Endothelial cell of umbilical vein (primary cell): ENCODE measurements at regions not wholly inside any gene's neighbourhood (a gene's known extent, or its start where the extent isn't known, plus 50 kb on each side); places are given as distances from the start of the nearest gene placed in this dataset.

Experiments used
- BruUV-seq: library from RNA; stranded (reverse); fragments of 400-500 nt; replicated peaks from 2 replicates; lab custom pipeline; 2021; lab: Mats Ljungman, UMichigan
- CTCF ChIA-PET: fragments of 300-600, 350-600 bp; sonication (Branson Sonifier 250); formaldehyde crosslinking; loops from one replicate; lab custom pipeline; 2021; ENCODE audit warnings: antibody characterized with exemption, inconsistent platforms; lab: Charles Lee
- POLR2A ChIA-PET: fragments of 300-600, 350-600 bp; sonication (Branson Sonifier 250); formaldehyde crosslinking; loops from one replicate; lab custom pipeline; 2021; ENCODE audit warnings: antibody characterized with exemption, inconsistent platforms; lab: Charles Lee
- DNase-seq: peaks from one replicate; pipeline ENCODE4 v3.0.0-alpha.2; 2011; ENCODE audit warnings: low read depth, low spot score
- FAIRE-seq: peaks from 2 replicates; lab custom pipeline; 2011; peaks lifted over from hg19 to GRCh38; lab: Jason Lieb, UNC
- H2AFZ ChIP-seq: 2 replicates; pipeline ENCODE4 v1.6.0; 2012; ENCODE audit warnings: low read depth, low read length, control low read depth, inconsistent platforms
- H3K27ac ChIP-seq: 2 replicates; pipeline ENCODE4 v1.5.1; 2011; ENCODE audit warnings: low read depth, mild to moderate bottlenecking, control low read depth, low read length, moderate library complexity; ENCODE audit not compliant: insufficient read depth
- H3K27me3 ChIP-seq, 2 experiments: 2 replicates each; pipeline versions ENCODE4 v1.6.0 to v1.6.1; 2011; ENCODE audit warnings: low read length in 2 of 2, mixed read lengths in 1 of 2; ENCODE audit not compliant: control insufficient read depth in 2 of 2, insufficient read depth in 2 of 2
- H3K36me3 ChIP-seq, 2 experiments: 2 replicates in 1 of 2; 3 replicates in 1 of 2; pipeline ENCODE4 v1.5.1; 2011; ENCODE audit warnings: low read length in 2 of 2, mild to moderate bottlenecking in 1 of 2, moderate library complexity in 1 of 2; ENCODE audit not compliant: control insufficient read depth in 2 of 2, insufficient read depth in 2 of 2; ENCODE audit errors: extremely low read depth in 1 of 2
- H3K4me1 ChIP-seq: 3 replicates; pipeline ENCODE4 v1.5.1; 2011; ENCODE audit warnings: mild to moderate bottlenecking, low read length; ENCODE audit not compliant: control insufficient read depth, insufficient read depth; ENCODE audit errors: extremely low read depth
- H3K4me2 ChIP-seq: 2 replicates; pipeline ENCODE4 v1.6.1; 2011; ENCODE audit warnings: low read length, control low read depth, mixed read lengths; ENCODE audit not compliant: insufficient read depth
- H3K4me3 ChIP-seq, 3 experiments: fragments of 200-600 bp in 1 of 3; sonication (generic), shearing (Covaris generic) in 1 of 3; replicated peaks in 1 of 3; 2 replicates each; pipeline ENCODE4 v1.5.1; 2011 to 2016; ENCODE audit warnings: control low read depth in 3 of 3, low read length in 3 of 3, mild to moderate bottlenecking in 2 of 3, inconsistent platforms in 1 of 3, low read depth in 1 of 3, moderate library complexity in 1 of 3; ENCODE audit not compliant: insufficient read depth in 1 of 3
- H3K79me2 ChIP-seq: 2 replicates; pipeline ENCODE4 v1.6.0; 2012; ENCODE audit warnings: low read length, inconsistent platforms; ENCODE audit not compliant: control insufficient read depth, insufficient read depth
- H3K9ac ChIP-seq: replicated peaks from 2 replicates; pipeline ENCODE3; 2011; ENCODE audit warnings: low read length, control low read depth; ENCODE audit not compliant: insufficient read depth; ENCODE audit errors: extremely low read depth
- H3K9me1 ChIP-seq: replicated peaks from 3 replicates; pipeline ENCODE4 v1.6.0; 2011; ENCODE audit warnings: mild to moderate bottlenecking, low read length; ENCODE audit not compliant: control insufficient read depth, insufficient read depth; ENCODE audit errors: extremely low read depth
- H3K9me3 ChIP-seq: replicated peaks from 2 replicates; pipeline ENCODE4 v1.5.1; 2012; ENCODE audit warnings: low read length, inconsistent platforms; ENCODE audit not compliant: control insufficient read depth, insufficient read depth
- H4K20me1 ChIP-seq: replicated peaks from 2 replicates; pipeline ENCODE3; 2011; ENCODE audit warnings: mild to moderate bottlenecking, low read length; ENCODE audit not compliant: control insufficient read depth, insufficient read depth; ENCODE audit errors: extremely low read depth
- EZH2 ChIP-seq: IDR thresholded peaks from 2 replicates; pipeline ENCODE4 v1.6.1; 2012; ENCODE audit warnings: borderline replicate concordance, low read depth, mild to moderate bottlenecking, moderate library complexity, low read length, inconsistent platforms; ENCODE audit not compliant: severe bottlenecking
- FOS ChIP-seq: IDR thresholded peaks from 2 replicates; pipeline ENCODE4 v1.6.1; 2011; ENCODE audit warnings: mild to moderate bottlenecking, low read length, moderate library complexity, borderline replicate concordance; ENCODE audit not compliant: insufficient read depth
- GATA2 ChIP-seq: IDR thresholded peaks from 2 replicates; pipeline ENCODE4 v1.7.0; 2011; ENCODE audit warnings: low read depth, mild to moderate bottlenecking, moderate library complexity, mixed read lengths, low read length; ENCODE audit not compliant: insufficient read length, insufficient read depth
- JUN ChIP-seq: IDR thresholded peaks from 2 replicates; pipeline ENCODE4 v1.6.1; 2011; ENCODE audit warnings: borderline replicate concordance, low read depth; ENCODE audit not compliant: insufficient read length, insufficient read depth
- MYC ChIP-seq: IDR thresholded peaks from one replicate; pipeline ENCODE4 v1.6.1; 2011; ENCODE audit warnings: mild to moderate bottlenecking, low read depth, low read length
- POLR2A ChIP-seq: IDR thresholded peaks from 2 replicates; pipeline ENCODE4 v1.6.1; 2012; ENCODE audit warnings: low read depth, mild to moderate bottlenecking, control low read depth, low read length
- POLR2AphosphoS5 ChIP-seq: IDR thresholded peaks from 2 replicates; pipeline ENCODE4 v1.6.1; 2012; ENCODE audit warnings: low read depth, mild to moderate bottlenecking, control low read depth, low read length, moderate library complexity; ENCODE audit not compliant: insufficient read depth
- dilution Hi-C: fragments of 300-500 bp; cut with MboI; formaldehyde crosslinking; loops from one replicate; pipeline ENCODE4 v1.15.0; 2019; ENCODE audit warnings: low sequenced_read_pairs; ENCODE audit not compliant: extremely low pct_ligation_motif_present
- intact Hi-C: fragments of 100-400 bp; cut with micrococcal nuclease; formaldehyde crosslinking; loops from one replicate; pipeline ENCODE4 v1.10.0; 2022
- TF ChIP-seq, protein P1 (sequence below): IDR thresholded peaks from 2 replicates; pipeline ENCODE4 v1.6.1; 2011; ENCODE audit not compliant: insufficient read depth, insufficient read length
- TF ChIP-seq, protein P2 (sequence below), 2 donors: IDR thresholded peaks; 1 replicate in 1 of 2; 2 replicates in 1 of 2; pipeline ENCODE4 v1.5.1; 2011; ENCODE audit warnings: low read length in 2 of 2, mild to moderate bottlenecking in 2 of 2, moderate library complexity in 2 of 2, control low read depth in 1 of 2, inconsistent platforms in 1 of 2, low read depth in 1 of 2; ENCODE audit not compliant: insufficient read depth in 1 of 2; ENCODE audit errors: extremely low read depth in 1 of 2

DNA sequence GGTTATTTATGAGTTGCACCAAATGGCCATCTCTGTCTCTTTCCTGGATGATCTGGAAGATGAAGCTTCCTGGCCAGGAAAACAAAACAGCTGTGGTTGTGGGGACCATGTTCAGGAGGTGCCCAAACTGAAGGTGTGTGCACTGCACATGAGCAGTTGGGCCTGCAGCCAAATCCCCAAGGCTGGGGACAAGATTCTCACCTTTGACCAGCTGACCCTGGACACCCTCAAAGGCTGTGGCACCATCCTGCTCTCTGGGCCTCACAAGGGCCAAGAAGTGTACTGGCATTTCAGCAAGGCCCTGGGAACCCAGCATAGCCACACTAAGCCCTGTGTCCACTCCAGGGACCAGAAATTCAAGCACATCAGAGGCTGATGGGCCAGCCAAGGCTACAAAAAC, 84.2 kb downstream of the KCNRG start:
- FAIRE-seq (no peak), DNase-seq (no peak)
- no peak overlapping the region for H3K9ac ChIP-seq
- ChIA-PET CTCF (interaction anchor here (0.5 to 0.9 kb wide), 2 partner anchors 12 to 350 kb away, joined by 3 to 4 read pairs; no protein-coding TSS in a partner anchor), POLR2A (no interaction called here)
- peaks cover 2% of the 10 kb centered on the region for H4K20me1 ChIP-seq
- H2AFZ ChIP-seq: no peak overlapping the region
- intact Hi-C loops (no loop called here), dilution Hi-C loops (no loop called here)
- H3K9me1 ChIP-seq: no peaks in the 10 kb centered on the region
- H3K9me3 ChIP-seq: no peaks in the 10 kb centered on the region
- no peaks in the 10 kb centered on the region for H3K4me1 ChIP-seq
- no peak overlapping the region for H3K4me2 ChIP-seq
- H3K27me3 ChIP-seq: no peaks in the 10 kb centered on the region
- H3K36me3 ChIP-seq: peaks cover 0 to 2% of the 10 kb centered on the region in 2 experiments
- no peak overlapping the region for H3K27ac ChIP-seq
- peaks cover 2% of the 10 kb centered on the region for H3K79me2 ChIP-seq
- TF ChIP-seq, protein P1, sequence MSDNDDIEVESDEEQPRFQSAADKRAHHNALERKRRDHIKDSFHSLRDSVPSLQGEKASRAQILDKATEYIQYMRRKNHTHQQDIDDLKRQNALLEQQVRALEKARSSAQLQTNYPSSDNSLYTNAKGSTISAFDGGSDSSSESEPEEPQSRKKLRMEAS: no peak
- no peak for TF ChIP-seq POLR2AphosphoS5
- no TSS peak for BruUV-seq
- no peak overlapping the region for H3K4me3 ChIP-seq

DNA sequence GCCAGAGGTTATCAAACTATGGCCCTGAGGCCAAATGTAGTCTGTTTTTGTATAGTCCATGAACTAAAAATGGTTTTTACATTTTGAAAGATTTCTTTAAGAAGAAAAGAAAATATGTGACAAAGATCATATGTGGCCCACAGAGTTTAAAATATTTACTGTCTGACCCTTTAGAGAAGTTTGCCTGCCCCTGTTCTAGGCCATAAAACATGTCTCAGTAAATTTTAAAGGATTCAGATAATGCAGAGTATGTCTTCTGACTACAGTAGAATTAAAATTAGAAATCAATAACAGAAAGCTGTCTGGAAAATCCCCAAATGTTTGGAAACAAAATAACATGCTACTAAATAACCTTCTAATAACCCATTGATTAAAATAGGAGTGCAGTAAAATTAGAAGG, 86.3 kb downstream of the KCNRG start:
- ChIA-PET CTCF (interaction anchor here (0.7 to 1.3 kb wide), 6 partner anchors 10 to 745 kb away, joined by 3 to 5 read pairs (median 4); no protein-coding TSS in a partner anchor), POLR2A (no interaction called here)
- H3K79me2 ChIP-seq: no peaks in the 10 kb centered on the region
- DNase-seq (no peak), FAIRE-seq (no peak)
- BruUV-seq: no TSS peak
- H2AFZ ChIP-seq: no peak overlapping the region
- no peak overlapping the region for H3K4me3 ChIP-seq
- dilution Hi-C loops (no loop called here), intact Hi-C loops (no loop called here)
- no peak overlapping the region for H3K4me2 ChIP-seq
- TF ChIP-seq, protein P1: no peak
- TF ChIP-seq POLR2AphosphoS5 (no peak), JUN (no peak), FOS (no peak), MYC (no peak), GATA2 (no peak), POLR2A (no peak), EZH2 (no peak)
- TF ChIP-seq, protein P2, sequence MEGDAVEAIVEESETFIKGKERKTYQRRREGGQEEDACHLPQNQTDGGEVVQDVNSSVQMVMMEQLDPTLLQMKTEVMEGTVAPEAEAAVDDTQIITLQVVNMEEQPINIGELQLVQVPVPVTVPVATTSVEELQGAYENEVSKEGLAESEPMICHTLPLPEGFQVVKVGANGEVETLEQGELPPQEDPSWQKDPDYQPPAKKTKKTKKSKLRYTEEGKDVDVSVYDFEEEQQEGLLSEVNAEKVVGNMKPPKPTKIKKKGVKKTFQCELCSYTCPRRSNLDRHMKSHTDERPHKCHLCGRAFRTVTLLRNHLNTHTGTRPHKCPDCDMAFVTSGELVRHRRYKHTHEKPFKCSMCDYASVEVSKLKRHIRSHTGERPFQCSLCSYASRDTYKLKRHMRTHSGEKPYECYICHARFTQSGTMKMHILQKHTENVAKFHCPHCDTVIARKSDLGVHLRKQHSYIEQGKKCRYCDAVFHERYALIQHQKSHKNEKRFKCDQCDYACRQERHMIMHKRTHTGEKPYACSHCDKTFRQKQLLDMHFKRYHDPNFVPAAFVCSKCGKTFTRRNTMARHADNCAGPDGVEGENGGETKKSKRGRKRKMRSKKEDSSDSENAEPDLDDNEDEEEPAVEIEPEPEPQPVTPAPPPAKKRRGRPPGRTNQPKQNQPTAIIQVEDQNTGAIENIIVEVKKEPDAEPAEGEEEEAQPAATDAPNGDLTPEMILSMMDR (IDR thresholded peaks at IDR 0.05; ENCODE audit: extremely low read depth in 1 of 2, insufficient read depth in 1 of 2, low read depth in 1 of 2, low read length in 2 of 2): no peak
- H4K20me1 ChIP-seq: peaks cover 2% of the 10 kb centered on the region
- H3K4me1 ChIP-seq: no peaks in the 10 kb centered on the region
- no peak overlapping the region for H3K9ac ChIP-seq
- no peaks in the 10 kb centered on the region for H3K9me3 ChIP-seq
- no peak overlapping the region for H3K27ac ChIP-seq
- H3K9me1 ChIP-seq: no peaks in the 10 kb centered on the region
- no peaks in the 10 kb centered on the region for H3K27me3 ChIP-seq
- H3K36me3 ChIP-seq: peaks cover 0 to 2% of the 10 kb centered on the region in 2 experiments
